GM19468 (cell line): ENCODE measurements at regions not wholly inside any gene's neighbourhood (a gene's known extent, or its start where the extent isn't known, plus 50 kb on each side); places are given as distances from the start of the nearest gene placed in this dataset.

Experiments used
- ATAC-seq: cut with Tn5 transposase; IDR thresholded peaks from one replicate; pipeline ENCODE4 v1.9.1; 2021; ENCODE audit warnings: mild to moderate bottlenecking, moderate library complexity, moderate number of reproducible peaks; ENCODE audit not compliant: unreplicated experiment; ENCODE audit errors: extremely low read depth

DNA sequence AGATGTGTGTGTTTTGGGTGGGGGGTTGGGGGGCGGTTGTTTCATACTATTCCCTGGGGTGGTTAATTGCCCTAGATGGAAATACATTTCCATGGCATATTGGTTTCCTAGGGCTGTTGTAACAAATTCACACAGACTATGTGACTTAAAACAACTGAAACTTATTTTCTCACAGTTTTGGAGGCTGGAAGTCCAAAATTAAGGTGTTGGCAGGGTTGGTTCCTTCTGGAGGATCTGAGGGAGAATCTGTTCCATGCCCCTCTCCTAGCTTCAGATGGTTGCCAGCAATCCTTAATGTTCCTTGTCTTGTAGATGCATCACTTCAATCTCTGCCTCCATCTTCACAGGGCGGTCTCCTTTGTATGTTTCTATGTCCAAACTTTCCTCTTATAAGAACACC lies 353.7 kb upstream of the ACTBL2 start:
- ATAC-seq = no peak

GRCh38 chr5:57834829-57835608 lies 352.4 kb upstream of the ACTBL2 start:
- ATAC-seq = no peak

GRCh38 chr5:57833489-57833888 lies 350.9 kb upstream of the ACTBL2 start:
- ATAC-seq = no peak

DNA sequence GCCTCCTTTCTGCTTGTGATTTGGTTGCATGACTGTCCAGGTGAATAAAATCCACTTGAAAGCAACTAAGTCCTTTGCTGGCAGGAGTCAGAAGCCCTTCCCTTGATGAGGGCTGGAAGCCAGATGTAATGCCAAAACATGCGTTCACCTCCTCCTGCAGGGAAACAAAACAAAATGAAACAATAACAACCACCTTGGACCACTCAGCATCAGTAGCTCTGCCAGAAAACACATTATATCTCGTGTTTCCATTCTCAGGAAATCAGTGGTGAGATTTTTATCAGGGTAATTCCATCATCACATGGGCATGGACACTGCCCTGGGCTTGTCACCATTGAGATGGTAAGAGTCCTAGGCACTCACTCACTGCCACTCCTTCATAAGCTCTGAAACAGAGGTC lies 350.3 kb upstream of the ACTBL2 start:
- ATAC-seq = no peak

DNA sequence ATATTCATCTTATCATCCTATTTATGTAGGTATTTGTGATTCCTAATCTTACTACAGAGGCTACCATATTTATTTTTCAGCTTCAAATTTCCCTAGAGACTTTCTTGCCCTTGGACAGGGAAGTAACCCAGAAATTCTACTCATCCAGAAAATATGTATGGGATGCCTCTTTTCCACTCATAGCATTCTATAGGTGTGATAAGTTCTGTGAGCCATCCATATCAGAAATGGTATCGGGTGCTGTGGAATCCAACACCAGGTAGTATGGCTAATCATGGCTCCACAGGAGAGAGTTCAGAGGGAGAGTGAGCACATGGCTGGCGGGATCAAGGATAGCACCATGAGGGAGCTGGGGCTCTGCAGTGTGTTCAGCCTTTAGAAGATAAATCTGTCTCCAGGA lies 349.3 kb upstream of the ACTBL2 start:
- no peak for ATAC-seq

GRCh38 chr5:57831090-57831489 lies 348.5 kb upstream of the ACTBL2 start:
- no peak for ATAC-seq

DNA sequence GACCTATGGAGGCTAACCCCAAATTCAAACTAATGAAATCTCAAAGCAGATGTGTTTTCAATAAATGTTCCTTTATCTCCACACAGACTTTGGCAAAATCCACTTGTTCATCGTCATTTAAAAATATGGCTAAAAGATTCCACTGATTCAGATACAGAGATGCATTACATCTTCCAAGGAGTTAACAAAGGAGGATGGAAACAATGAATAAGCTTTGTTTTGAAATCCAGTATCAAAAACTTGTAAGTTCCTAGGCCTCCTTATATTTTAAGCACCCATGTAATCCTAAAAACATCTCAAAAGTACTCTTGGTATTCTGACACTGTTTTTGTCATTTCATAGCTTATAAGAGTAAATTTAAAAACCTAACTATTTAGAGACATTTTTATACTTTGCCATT lies 345.6 kb upstream of the ACTBL2 start:
- ATAC-seq = no peak

DNA sequence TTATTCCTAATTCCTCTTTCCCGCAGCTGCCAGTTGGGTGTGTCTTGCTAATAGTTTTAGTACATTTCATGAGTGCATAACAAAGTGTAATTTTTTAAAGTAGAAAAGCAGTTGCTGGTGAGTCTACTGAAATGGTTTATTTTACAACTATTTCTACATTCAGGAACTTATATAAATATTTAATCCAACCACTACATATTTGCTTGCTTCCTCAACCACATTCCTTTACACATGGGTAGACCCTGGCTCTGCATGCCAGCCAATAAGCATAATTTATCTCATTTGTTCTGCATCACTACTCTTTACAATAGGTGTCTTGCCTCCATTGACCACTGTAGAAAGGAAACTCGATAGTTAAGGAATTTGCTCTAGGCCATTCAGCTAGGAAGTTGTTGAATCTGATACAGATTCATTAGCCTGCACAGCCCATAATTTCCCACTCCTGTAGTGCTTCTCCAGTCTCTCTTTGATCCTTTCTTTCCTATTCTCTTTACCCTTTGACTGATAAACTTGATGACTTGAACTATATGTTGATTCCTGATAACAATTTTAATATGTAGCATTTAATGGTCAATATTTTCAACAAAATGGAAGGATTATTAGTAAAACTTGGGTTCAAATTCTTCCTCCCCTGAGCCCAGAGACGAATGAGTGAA lies 342.5 kb upstream of the ACTBL2 start:
- no peak for ATAC-seq

DNA sequence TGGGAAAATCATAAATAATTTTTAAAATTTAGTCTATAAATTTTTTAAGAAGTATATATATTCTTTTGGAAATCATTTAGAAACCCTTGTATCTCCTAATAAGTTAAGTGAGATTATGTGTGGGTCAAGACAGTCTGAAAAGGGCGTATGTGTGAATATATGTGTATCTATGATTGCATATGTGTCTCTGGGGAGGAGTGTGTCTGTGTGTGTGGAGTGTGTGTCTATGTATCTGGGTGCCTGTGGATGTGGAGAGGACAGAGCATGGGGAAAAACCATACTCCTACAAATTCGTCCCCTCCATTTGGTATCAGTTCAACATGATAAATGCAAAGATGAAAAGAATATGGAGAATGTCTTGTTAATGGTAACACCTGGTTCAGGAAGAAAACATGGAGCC lies 342.0 kb upstream of the ACTBL2 start:
- no peak for ATAC-seq

DNA sequence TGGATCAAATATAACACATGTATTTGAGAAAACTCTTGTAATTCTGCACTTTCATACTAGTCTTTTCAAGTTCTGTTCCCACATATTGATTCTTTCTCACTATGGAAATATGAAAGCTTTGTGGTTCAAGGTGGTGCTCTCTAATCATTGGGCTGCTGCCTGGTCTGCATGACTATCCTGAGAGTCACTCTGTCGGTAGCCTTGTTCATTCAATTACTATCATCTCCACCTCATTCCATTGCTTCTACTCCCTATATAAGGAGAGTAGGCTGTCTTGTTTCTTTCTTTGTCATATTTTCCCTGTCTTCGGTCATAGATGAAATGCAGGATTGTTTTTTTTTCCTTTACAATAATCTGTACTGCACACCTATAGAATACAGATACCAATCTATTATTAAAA lies 341.4 kb upstream of the ACTBL2 start:
- no peak for ATAC-seq

DNA sequence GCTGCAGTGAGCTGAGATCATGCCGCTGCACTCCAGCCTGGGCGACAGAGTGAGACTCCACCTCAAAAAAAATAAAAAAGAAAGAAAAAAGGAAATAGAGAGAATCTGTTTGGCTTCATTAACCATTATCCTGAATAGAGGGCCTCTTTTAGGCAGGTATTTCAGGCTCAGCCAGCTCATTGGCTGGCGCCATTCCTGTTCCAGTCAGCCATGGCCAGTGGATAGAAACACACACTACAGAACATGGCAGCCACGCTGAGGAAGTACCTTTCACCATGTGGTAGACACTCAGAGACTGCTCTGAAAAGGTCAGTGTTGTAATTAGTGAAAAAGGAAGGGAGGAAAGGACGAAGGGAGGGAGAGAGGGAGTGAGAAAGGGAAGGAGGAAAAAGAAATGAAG lies 340.0 kb upstream of the ACTBL2 start:
- ATAC-seq = no peak

GRCh38 chr5:57818397-57818796 lies 335.8 kb upstream of the ACTBL2 start:
- no peak for ATAC-seq

DNA sequence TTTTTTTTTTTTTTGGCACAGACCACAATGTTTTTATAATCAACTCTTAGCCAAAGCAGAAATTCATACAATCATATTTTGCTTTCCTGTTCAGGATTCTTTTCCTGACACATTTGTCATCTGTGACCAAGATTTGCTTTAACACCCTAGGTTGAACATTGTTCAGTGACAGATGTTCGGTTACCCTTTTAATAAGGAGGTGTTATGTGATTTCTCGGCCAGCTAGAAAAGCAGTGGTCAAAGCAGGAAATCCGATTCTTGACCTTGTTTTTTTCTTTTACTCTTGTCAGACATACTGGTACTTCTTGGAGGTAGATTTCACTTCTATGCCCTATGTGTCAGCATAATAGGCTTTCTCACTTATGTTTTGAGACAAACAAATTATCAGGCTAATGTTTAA lies 335.3 kb upstream of the ACTBL2 start:
- ATAC-seq = no peak

- ATAC-seq = no peak
These were observed 334.4 kb upstream of the ACTBL2 start for GRCh38 chr5:57817001-57817453.

DNA sequence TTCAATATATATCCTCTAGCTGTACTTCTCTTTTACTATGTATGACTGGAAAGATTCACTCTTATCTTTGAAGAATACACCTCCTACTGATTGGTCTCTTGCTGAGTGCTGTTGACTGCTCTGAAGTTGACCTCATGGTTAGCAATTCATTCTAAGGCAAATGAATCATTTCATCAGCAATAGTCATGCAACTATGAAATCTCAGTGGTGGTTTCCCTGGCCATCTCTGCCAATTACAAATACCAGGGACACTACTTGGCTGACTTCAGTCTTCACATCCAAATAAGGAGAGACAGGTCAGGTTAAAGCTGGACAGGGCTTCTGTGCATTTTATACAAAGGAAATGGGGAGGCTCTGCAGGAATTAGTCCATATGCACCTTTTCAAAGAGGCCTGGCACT lies 333.5 kb upstream of the ACTBL2 start:
- ATAC-seq = no peak

- ATAC-seq = no peak
These were observed 323.1 kb upstream of the ACTBL2 start for GRCh38 chr5:57805732-57806131.

DNA sequence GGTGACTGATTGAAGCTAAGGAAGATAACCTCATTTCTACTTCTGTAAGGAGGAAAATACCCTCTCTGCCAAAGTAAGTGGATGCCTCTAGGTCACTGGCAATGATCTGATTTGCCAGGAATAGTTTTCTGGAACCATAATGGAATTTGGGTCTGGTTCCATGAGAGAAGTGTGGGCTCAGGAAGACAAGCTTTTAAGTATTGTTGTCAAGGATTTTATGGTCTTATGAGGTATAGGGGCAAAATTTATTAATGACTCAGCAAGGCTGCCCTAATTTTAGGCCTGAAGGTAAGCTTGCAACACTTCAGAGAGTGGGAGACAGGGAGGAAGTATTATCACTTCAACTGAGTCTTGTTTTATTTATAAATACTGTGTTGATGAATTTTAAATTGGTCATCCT lies 322.6 kb upstream of the ACTBL2 start:
- no peak for ATAC-seq

DNA sequence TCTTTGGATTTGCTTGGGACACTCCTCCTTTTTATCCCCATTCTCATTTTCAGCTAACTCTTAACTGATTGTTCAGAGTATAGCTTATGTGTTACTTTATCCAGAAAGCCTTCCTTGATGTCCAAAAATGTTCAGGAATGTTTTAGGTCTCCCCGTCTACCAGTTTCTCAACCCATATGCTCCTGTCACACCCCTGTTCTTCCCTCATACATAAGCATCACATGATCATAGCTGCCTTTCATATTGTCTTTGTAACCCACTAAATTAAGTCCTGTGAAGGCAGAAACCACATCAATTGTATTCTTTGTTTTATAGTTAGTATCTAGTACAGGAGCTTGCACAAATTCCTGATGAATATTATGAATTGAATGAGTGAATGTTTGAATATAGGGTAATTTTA lies 321.9 kb upstream of the ACTBL2 start:
- no peak for ATAC-seq

DNA sequence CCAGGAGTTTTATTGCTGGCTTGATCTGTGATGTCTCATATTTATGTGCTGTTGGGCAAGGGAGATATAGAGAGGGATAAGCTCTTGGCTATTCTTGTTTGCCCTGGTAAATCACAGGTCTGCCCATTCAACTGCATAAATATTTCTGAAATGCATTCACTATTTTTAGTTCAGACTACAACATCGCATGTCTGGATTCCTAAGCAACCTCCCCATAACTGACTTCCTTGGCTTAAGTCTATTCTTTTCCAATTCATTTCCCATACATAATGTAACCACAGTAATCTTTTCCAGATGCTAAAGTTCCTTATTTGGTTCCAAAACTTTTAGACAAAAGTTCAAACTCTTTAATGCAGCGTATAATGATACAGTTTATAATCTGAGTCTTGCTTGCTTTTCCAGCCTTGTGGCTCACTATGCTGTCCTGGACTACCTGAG lies 321.4 kb upstream of the ACTBL2 start:
- no peak for ATAC-seq

- no peak for ATAC-seq
These were observed 319.5 kb upstream of the ACTBL2 start for GRCh38 chr5:57802131-57802530.

GRCh38 chr5:57795203-57795602 lies 312.6 kb upstream of the ACTBL2 start:
- no peak for ATAC-seq

- no peak for ATAC-seq
These were observed 309.3 kb upstream of the ACTBL2 start for GRCh38 chr5:57791875-57792274.
